GM12891 (cell line): ENCODE measurements at regions not wholly inside any gene's neighbourhood (a gene's known extent, or its start where the extent isn't known, plus 50 kb on each side); places are given as distances from the start of the nearest gene placed in this dataset.

Experiments
- PAX5 ChIP-seq: IDR thresholded peaks from 2 replicates; pipeline ENCODE4 v1.6.1; 2011; ENCODE audit warnings: low read length, moderate library complexity, mild to moderate bottlenecking; ENCODE audit not compliant: insufficient read depth, severe bottlenecking
- POLR2A ChIP-seq: IDR thresholded peaks from 2 replicates; pipeline ENCODE4 v1.6.1; 2011; ENCODE audit warnings: low read depth, low read length, control low read depth
- POLR2AphosphoS5 ChIP-seq: IDR thresholded peaks from 2 replicates; pipeline ENCODE4 v1.6.1; 2011; ENCODE audit warnings: low read depth, low read length, control low read depth
- POU2F2 ChIP-seq: IDR thresholded peaks from 2 replicates; pipeline ENCODE4 v1.6.1; 2011; ENCODE audit warnings: low read depth, mild to moderate bottlenecking, control low read depth, low read length, moderate library complexity
- SPI1 ChIP-seq: IDR thresholded peaks from 2 replicates; pipeline ENCODE4 v1.6.1; 2011; ENCODE audit warnings: low read depth, low read length, control low read depth
- TAF1 ChIP-seq: IDR thresholded peaks from 2 replicates; pipeline ENCODE4 v1.6.1; 2011; ENCODE audit warnings: low read depth, low read length, control low read depth

GRCh38 chr20:24134284-24134683 is 145.7 kb upstream of the GGTLC1 start:
- TF ChIP-seq POLR2AphosphoS5, result no peak
- TF ChIP-seq TAF1, result no peak
- TF ChIP-seq POLR2A, result no peak
- no peak for TF ChIP-seq POU2F2
- no peak for TF ChIP-seq SPI1
- TF ChIP-seq PAX5, result no peak
